Transverse colon (tissue), 4 donors: ENCODE measurements at regions not wholly inside any gene's neighbourhood (a gene's known extent, or its start where the extent isn't known, plus 50 kb on each side); places are given as distances from the start of the nearest gene placed in this dataset.

Source experiments
- DNase-seq: peaks from one replicate; pipeline ENCODE4 v3.0.0-alpha.2; 2019
- H3K27ac ChIP-seq, 4 donors: fragments of 200-600 bp; sonication (generic); 2 replicates each; pipeline ENCODE4 v1.5.1; 2016 to 2018; ENCODE audit warnings: inconsistent platforms in 4 of 4
- H3K27me3 ChIP-seq: fragments of 200-600 bp; sonication (generic); 2 replicates; pipeline ENCODE4 v1.5.1; 2017; ENCODE audit warnings: inconsistent platforms
- H3K36me3 ChIP-seq, 4 donors: fragments of 200-600 bp; sonication (generic); 2 replicates each; pipeline ENCODE4 v1.5.1; 2017 to 2019; ENCODE audit warnings: inconsistent platforms in 4 of 4
- H3K4me1 ChIP-seq, 4 donors: fragments of 200-600 bp; sonication (generic); 2 replicates each; pipeline ENCODE4 v1.5.1; 2017 to 2020; ENCODE audit warnings: inconsistent platforms in 4 of 4
- H3K4me3 ChIP-seq, 4 donors: fragments of 200-600 bp; sonication (generic); 1 replicate in 1 of 4; 2 replicates in 3 of 4; pipeline versions ENCODE4 v1.5.1 to v1.6.1; 2017 to 2019; ENCODE audit warnings: inconsistent platforms in 4 of 4
- H3K9me3 ChIP-seq, 2 donors: fragments of 200-600 bp; sonication (generic); 2 replicates each; pipeline ENCODE4 v1.5.1; 2017 to 2019; ENCODE audit warnings: inconsistent platforms in 2 of 2
- EP300 ChIP-seq: sonication (generic); formaldehyde crosslinking; IDR thresholded peaks from one replicate; pipeline ENCODE4 v1.6.1; 2017; ENCODE audit warnings: antibody characterized with exemption, low read depth
- POLR2A ChIP-seq: fragments of 450-650 bp; IDR thresholded peaks from one replicate; pipeline ENCODE4 v1.6.1; 2016; ENCODE audit warnings: antibody characterized with exemption, mild to moderate bottlenecking, moderate library complexity
- POLR2AphosphoS5 ChIP-seq, 3 donors: sonication (generic); formaldehyde crosslinking; IDR thresholded peaks; one replicate each; pipeline ENCODE4 v1.6.1; 2016; ENCODE audit warnings: antibody characterized with exemption in 3 of 3
- WGBS, 2 donors: methylation state at CpG; one replicate each; pipeline ENCODE4 v1.1.5; 2018; ENCODE audit warnings: low coverage in 1 of 2; 5-methylcytosine and 5-hydroxymethylcytosine counted together
- in situ Hi-C, 4 donors: fragments of 200-750 bp; cut with MboI; loops; one replicate each; pipeline versions ENCODE4 v1.15.0 to v1.15.1; 2017; ENCODE audit warnings: low sequenced_read_pairs in 3 of 4, low pct_ligation_motif_present in 1 of 4, low pct_unique_long_range_greater_than_20kb in 1 of 4
- intact Hi-C: fragments of 100-400 bp; cut with DNase I; formaldehyde crosslinking; loops from one replicate; pipeline ENCODE4 v1.15.1; 2023; ENCODE audit warnings: low total_unique reads
- TF ChIP-seq, protein P1 (sequence below), 5 experiments: fragments of 200-600 bp in 3 of 5; fragments of 450-650 bp in 2 of 5; sonication (generic) in 3 of 5; IDR thresholded peaks; 1 replicate in 2 of 5; 2 replicates in 3 of 5; pipeline ENCODE4 v1.5.1; 2016 to 2017; ENCODE audit warnings: antibody characterized with exemption in 5 of 5, inconsistent platforms in 3 of 5, mild to moderate bottlenecking in 2 of 5, moderate library complexity in 1 of 5

DNA sequence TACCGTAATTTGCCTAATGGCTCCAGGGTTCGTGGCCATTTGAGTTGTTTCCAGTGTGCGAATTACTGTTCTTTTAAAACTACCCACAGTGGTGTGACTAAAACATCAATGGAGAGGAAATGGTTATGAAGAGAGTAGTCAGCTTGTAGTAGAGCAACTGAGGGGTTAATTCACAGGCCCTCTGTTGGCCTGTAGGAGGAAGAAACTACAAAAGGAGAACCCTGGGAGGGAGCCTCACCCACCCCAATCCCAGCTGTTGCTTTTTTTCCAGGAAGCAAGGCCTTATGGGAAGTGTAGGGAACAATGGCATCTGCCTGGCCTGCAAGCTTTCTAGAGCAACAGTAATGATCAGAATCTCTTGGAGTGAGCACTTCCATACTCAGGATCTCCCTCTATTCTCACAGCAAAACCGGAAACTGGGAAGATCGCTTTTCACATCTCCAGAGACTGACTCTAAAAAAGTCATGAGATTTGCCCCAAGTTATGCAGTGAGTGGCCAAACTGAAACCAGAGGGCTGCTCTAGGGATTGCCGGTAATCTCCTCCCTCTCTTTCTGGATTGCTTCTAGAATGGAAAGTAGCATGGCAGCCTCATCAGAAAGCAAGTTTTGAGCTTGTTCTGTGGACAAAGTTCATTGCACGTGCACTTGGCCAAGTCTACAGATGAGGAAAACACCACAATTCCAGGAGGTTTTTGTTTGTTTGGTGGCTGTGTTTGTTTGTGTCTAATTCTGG lies 125.3 kb upstream of the PWP1 start:
- in situ Hi-C loops: no loop called here

DNA sequence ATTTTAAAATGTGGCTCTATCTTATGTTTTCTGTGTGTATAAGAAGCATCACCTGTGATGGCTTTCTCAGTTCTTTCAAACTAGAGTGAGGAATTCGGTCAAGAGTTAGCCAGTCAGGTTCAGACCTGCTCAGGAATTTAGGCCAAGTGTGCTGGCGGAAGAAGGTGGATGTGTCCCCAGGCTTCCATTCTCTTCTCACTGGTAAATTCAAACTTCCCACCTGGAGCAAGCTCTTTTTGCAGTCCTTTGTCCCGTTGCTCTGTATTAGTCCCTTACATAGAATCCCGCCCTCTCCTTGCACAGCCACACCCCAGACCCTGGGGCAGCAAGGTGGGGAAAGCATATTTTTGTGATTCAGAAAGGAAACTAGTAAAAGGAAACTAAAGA lies 124.7 kb upstream of the PWP1 start:
- no peak for TF ChIP-seq EP300
- TF ChIP-seq, protein P1, sequence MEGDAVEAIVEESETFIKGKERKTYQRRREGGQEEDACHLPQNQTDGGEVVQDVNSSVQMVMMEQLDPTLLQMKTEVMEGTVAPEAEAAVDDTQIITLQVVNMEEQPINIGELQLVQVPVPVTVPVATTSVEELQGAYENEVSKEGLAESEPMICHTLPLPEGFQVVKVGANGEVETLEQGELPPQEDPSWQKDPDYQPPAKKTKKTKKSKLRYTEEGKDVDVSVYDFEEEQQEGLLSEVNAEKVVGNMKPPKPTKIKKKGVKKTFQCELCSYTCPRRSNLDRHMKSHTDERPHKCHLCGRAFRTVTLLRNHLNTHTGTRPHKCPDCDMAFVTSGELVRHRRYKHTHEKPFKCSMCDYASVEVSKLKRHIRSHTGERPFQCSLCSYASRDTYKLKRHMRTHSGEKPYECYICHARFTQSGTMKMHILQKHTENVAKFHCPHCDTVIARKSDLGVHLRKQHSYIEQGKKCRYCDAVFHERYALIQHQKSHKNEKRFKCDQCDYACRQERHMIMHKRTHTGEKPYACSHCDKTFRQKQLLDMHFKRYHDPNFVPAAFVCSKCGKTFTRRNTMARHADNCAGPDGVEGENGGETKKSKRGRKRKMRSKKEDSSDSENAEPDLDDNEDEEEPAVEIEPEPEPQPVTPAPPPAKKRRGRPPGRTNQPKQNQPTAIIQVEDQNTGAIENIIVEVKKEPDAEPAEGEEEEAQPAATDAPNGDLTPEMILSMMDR (IDR thresholded peaks at IDR 0.05): no peak
- no peak for TF ChIP-seq POLR2AphosphoS5 (IDR thresholded peaks at IDR 0.05)
- TF ChIP-seq POLR2A: no peak
- Histone ChIP-seq H3K36me3 (no peaks in the 10 kb centered on the region), H3K27me3 (no peaks in the 10 kb centered on the region), H3K27ac (no peak overlapping the region), H3K4me1 (no peaks in the 10 kb centered on the region), H3K9me3 (no peaks in the 10 kb centered on the region), H3K4me3 (no peak overlapping the region)
- in situ Hi-C loops (no loop called here), intact Hi-C loops (no loop called here)
- DNase-seq: no peak
- WGBS, 2 donors: 88 to 94% methylated on average over 2 to 4 of the region's 4 CpGs

More for the DNA sequence above, 125.3 kb upstream of the PWP1 start:
- H3K27me3 ChIP-seq: no peaks in the 10 kb centered on the region
- intact Hi-C loops: no loop called here
- H3K9me3 ChIP-seq: no peaks in the 10 kb centered on the region
- no peak for DNase-seq
- H3K36me3 ChIP-seq: no peaks in the 10 kb centered on the region
- H3K4me3 ChIP-seq: no peak overlapping the region
- no peak overlapping the region for H3K27ac ChIP-seq
- TF ChIP-seq EP300: no peak
- TF ChIP-seq, protein P1 (IDR thresholded peaks at IDR 0.05): no peak
- TF ChIP-seq POLR2A: no peak
- TF ChIP-seq POLR2AphosphoS5 (IDR thresholded peaks at IDR 0.05): no peak
- no peaks in the 10 kb centered on the region for H3K4me1 ChIP-seq
- WGBS, 2 donors: 80% methylated on average over 4 to 7 of the region's 7 CpGs

DNA sequence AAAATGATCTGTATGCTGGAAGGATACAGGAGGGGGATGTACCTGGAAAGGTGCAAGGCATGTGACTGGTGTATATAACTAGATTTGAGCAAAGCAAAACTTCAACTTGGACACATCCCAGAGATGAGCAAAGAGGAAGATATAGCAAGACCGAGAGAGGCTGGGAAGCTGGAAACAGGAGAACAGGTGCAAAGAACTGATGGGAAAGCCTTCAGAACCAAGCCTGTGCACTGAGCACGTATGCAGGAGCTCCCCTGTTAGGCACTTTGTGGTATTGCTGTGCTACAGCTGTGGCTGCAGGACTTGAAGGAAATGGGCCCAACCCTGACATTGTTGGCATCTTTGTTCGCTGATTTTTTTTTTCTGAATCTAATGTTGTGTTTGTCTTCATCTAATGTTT lies 120.7 kb upstream of the PWP1 start:
- intact Hi-C loops: no loop called here
- Histone ChIP-seq H3K9me3 (no peaks in the 10 kb centered on the region), H3K27ac (no peak overlapping the region), H3K4me1 (no peaks in the 10 kb centered on the region), H3K36me3 (no peaks in the 10 kb centered on the region), H3K4me3 (no peak overlapping the region), H3K27me3 (no peaks in the 10 kb centered on the region)
- in situ Hi-C loops: no loop called here
- 33 to 39% methylated on average over 2 to 3 of the region's 3 CpGs for WGBS, 2 donors
- no peak for DNase-seq
- TF ChIP-seq, protein P1 (IDR thresholded peaks at IDR 0.05): peak in 1 of 5 experiments; percentile 13
- no peak for TF ChIP-seq POLR2A

DNA sequence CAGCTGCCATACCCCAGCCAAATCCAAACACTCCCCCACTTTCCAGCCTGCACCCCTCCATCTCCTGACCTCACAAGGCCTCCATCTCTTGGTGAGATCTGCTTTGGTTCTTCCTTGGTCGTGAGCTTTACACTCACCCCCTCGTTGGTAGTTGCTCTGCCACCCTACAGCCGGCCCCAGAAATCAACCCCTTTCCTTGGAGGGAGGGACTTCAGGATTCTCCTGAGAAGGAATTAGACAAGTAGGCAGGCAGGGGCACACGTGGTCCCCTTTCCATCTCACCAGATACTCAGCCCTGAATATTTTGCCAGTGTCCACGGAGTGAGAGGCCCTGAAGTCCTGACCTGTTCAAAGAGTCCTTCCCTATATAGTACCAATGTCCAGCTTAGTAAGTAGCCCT lies 120.0 kb upstream of the PWP1 start:
- DNase-seq: no peak
- no peaks in the 10 kb centered on the region for H3K36me3 ChIP-seq
- in situ Hi-C loops: no loop called here
- H3K4me1 ChIP-seq: no peaks in the 10 kb centered on the region
- H3K27ac ChIP-seq: no peak overlapping the region
- intact Hi-C loops: no loop called here
- TF ChIP-seq, protein P1 (IDR thresholded peaks at IDR 0.05): no peak
- TF ChIP-seq POLR2AphosphoS5 (IDR thresholded peaks at IDR 0.05): no peak
- TF ChIP-seq EP300: no peak
- TF ChIP-seq POLR2A: no peak
- WGBS, 2 donors: 77 to 81% methylated on average over 3 to 5 of the region's 5 CpGs
- H3K27me3 ChIP-seq: no peaks in the 10 kb centered on the region
- H3K9me3 ChIP-seq: no peaks in the 10 kb centered on the region
- H3K4me3 ChIP-seq: no peak overlapping the region
